Retina (tissue), 1 donor: ENCODE measurements at regions not wholly inside any gene's neighbourhood (a gene's known extent, or its start where the extent isn't known, plus 50 kb on each side); places are given as distances from the start of the nearest gene placed in this dataset.

ENCODE experiments used
- DNase-seq: peaks from one replicate; pipeline ENCODE4 v3.0.0-alpha.2; 2016

DNA sequence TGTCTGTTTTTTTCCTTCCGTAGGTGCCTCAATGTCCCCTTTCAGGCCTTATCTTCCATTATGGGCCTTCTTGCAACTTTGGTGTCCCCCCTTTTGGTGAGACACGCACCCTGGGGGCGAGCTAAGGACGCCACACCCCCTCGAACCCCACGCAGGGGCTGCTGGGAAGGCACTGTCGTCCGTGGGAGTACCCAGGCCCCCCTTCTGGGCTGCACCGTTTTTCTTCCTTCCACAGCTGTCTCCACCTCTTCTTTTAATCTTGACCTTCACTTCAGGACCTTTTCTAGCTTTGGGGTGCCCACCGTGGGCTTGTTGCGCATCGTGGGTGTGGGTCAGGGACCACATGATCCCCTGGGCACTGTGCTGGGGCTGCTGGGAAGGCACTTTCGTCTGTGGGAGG lies 271.8 kb downstream of the ALG10 start:
- no peak for DNase-seq

DNA sequence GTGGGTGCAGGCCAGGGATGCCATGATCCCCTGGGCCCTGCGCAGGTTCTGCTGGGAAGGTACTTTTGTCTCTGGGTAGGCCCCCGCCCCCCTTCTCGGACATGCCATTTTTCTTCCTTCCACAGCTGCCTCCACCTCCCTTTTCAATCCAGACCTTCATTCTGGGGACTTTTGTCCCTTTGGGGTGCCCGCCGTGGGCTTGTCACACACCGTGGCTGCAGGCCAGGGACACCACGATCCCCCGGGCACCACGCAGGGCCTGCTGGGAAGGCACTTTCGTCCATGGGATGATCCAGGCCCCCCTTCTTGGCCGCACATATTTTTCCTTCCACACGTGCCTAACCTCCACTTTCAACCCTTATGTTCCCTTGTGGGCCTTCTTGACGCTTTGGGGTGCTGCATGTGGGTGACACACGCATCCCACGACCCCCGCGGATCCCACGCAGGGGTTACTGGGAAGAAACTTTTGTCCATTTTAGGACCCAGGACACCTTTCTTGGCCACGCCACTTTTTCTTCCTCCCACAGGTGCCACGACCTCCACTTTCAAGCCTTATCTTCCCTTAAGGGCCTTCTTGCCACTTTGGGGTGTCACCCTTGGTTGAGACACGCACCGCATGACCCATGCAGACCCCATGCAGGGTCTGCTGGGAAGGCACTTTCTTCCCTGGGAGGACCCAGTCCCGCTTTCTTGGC lies 272.5 kb downstream of the ALG10 start:
- DNase-seq = no peak

DNA sequence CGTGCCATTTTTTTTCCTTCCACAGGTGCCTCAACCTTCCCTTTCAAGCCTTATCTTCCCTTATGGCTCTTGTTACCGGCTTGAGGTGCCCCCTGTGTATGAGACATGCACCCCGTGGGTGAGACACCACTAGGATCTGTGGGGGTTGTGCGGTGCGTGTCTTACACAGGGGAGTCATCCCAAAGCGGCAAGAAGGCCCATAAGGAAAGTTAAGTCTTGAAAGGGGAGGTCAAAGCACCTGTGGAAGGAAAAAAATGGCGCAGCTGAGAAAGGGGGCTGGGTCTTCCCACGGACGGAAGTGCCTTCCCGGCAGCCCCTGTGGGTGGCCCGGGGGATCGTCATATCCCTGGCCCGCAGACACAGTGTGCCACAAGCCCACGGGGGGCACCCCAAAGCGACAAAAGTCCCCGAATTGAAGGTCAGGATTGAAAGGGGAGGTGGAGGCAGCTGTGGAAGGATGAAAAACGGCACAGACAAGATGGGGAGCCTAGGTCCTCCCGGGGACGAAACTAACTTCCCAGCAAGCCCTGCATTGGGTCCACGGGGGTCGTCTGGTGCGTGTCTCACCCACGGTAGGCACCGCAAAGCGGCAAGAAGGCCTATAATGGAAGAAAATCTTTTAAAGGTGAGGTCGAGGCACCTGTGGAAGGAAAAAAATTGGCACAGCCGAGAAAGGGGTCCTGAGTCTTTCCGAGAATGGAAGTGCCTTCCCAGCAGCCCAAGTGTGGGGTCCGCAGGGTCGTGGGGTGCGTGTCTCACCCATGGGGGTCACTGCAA lies 273.3 kb downstream of the ALG10 start:
- no peak for DNase-seq

DNA sequence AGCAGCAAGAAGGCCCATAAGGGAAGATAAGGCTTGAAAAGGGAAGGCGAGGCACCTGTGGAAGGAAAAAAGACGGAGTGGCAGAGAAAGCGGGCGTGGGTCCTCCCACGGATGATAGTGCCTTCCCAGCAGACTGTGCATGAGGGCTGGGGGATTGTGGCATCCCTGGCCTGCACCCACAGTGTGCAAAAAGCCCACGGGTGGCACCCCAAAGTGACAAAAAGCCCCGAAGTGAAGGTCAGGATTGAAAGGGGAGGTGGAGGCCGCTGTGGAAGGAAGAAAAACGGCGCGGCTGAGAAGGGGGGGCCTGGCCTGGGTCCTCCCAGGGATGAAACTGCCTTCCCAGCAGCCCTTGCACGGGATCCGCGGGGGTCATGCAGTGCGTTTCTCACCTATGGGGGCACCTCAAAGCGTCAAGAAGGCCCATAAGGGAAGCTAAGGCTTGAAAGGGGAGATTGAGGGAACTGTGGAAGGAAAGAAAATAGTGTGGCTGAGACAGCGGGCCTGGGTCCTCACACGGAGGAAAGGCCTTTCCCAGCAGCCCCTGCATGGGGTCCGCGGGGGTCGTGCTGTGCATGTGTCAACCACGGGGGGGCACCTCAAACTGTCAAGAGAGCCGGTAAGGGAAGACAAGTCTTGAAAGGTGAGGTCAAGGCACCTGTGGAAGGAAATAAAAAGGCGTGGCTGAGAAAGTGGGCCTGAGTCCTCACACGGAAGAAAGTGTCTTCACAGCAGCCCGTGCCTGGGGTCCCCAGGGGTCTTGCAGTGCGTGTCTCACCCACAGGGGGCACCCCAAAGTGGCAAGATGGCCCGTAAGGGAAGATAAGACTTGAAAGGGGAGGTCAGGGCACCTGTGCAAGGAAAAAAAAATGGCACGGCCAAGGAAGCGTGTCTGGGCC lies 274.1 kb downstream of the ALG10 start:
- no peak for DNase-seq

DNA sequence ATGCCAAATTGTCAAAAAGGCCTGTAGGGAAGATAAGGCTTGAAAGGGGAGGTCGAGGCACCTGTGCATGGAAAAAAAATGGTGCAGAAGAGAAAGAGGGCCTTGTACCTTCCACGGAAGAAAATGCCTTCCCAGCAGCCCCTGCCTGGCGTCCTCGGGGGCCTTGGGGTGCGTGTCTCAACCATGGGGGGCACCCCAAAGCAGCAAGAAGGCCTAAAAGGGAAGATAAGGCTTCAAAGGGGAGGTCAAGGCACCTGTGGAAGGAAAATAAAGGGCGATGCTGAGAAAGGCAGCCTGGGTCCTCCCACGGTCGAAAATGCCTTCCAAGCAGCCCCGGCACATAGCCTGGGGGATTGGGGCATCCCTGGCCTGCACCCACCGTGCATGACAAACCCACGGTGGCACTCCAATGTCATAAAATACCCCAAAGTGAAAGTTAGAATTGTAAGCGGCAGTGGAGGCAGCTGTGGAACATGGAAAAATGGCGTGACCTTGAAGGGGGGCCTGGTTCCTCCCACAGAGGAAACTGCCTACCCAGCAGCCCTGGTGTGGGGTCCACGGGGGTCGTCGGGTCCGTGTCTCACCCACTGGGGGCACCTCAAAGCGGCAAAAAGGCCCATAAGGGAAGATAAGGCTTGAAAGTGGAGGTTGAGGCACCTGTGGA lies 275.0 kb downstream of the ALG10 start:
- DNase-seq = no peak

DNA sequence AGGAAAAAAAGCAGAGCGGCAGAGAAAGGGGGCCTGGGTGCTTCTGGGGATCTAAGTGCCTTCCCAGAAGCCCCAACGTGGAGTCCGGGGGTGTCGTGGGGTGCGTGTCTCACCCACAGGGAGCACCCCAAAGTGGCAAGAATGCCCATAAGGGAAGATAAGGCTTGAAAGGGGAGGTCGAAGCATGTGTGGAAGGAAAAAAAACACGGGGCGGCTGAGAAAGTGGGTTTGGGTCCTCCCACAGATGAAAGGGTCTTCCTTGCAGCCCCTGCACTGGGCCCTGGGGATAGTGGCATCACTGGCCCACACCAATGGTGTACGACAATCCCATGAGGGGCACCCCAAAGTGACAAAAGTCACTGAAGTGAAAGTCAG lies 275.5 kb downstream of the ALG10 start:
- DNase-seq = no peak

DNA sequence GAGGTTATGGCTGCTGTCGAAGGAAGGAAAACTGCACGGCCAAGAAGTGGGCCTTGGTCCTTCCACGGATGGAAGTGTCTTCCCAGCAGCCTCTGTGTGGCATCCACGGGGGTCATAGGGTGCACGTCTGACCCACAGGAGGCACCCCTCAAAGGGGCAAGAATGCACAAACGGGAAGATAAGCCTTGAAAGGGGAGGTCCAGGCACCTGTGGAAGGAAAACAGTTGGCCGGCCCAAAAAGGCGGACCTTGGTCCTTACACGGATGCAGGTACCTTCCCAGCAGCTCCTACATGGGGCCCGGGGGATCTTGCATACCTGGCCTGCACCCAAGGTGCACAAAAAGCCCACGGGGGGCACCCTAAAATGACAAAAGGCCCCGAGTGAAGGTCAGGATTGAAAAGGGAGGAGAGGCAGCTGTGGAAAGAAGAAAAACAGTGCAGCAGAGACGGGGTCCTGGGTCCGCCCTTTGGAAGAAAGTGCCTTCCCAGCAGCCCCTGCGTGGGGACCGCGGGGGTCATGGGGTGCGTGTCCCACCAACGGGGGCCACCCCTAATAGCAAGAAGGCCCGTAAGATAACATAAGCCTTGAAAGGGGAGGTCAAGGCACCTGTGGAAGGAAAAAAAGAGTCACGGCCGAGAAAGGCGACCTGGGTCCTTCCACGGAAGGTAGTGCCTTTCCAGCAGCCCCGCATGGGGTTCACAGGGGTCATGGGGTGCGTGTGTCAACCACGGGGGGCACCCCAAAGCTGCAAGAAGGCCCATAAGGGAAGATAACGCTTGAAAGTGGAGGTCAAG lies 276.1 kb downstream of the ALG10 start:
- DNase-seq = no peak

DNA sequence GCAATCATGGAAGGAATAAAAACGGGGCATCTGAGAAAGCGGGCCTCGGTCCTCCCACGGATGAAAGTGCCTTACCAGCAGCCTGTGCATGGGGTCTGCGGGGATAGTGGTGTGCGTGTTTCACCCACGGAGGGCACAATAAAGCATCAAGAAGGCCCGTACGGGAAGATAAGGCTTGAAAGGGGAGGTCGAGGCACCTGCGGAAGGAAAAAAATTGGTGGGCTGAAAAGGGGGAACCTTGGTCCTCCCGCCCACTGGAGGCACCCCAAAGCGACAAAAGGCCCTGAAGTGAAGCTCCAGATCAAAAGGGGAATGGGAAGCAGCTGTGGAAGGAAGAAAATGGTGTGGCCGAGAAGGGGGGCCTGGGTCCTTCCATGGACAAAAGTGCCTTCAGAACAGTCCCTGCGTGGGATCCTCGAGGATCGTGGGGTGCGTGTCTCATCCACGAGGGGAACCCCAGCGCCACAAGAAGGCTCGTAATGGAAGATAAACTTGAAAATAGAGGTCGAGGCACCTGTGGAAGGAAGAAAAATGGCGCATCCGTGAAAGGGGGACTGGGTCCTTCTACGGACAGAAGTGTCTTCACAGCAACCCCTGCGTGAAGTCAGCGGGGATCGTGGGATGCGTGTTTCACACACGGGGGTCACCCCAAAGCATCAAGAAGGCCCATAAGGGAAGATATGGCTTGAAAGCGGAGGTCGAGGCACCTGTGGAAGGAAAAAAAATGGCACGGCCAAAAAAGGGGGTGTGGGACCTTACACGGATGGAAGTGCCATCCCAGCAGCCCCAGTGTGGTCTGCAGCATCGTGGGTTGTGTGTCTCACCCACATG lies 276.9 kb downstream of the ALG10 start:
- DNase-seq = no peak

DNA sequence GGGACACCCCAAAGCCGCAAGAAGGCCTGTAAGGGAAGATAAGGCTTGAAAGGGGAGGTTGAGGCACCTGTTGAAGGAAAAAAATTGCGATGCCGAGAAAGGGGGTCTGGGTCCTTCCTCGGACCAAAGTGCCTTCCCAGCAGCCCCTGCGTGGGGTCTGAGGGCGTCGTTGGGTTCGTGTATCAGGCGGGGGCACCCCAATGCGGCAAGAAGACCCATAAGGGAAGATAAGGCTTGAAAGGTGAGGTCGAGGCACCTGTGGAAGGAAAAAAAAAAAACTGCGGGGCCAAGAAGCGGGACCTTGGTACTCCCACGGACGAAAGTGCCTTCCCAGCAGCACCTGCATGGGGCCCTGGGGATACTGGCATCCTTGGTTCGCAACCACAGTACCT lies 277.5 kb downstream of the ALG10 start:
- DNase-seq = no peak

DNA sequence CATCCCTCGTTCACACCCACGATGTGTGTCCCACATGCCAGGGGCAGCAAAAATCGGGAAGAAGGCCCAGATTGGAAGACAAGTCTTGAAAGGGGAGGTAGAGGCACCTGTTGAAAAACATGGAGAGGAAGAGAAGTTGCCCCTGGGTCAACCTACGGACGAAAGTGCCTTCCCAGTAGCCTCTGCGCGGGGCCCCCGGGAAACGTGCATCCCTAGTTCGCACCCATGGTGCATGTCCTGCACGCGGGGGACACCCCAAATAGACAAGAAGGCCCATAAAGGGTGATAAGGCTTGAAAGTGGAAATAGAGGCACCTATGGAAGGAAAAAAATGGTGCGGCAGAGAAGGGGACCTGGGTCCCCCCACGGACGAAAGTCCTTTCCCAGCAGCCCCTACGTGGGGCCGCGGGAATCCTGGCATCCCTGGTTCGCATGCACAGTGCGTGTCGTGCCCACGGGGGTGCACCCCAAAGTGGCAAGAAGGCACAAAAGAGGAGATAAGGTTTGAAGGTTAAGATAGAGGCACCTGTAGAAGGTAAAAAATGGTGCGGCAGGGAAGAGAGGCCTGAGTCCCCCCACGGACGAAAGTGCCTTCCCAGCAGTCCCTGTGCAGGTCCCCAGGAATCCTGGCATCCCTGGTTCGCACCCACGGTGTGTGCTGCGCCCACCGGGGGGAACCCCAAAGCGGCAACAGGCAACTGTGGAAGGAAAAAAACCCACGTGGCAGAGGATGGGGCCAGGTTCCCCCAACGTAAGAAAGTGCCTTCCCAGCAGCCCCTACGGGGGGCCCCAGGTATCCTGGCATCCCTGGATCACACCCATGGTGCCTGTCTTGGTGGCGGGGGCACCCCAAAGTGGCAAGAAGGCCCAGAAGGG lies 278.3 kb downstream of the ALG10 start:
- no peak for DNase-seq

DNA sequence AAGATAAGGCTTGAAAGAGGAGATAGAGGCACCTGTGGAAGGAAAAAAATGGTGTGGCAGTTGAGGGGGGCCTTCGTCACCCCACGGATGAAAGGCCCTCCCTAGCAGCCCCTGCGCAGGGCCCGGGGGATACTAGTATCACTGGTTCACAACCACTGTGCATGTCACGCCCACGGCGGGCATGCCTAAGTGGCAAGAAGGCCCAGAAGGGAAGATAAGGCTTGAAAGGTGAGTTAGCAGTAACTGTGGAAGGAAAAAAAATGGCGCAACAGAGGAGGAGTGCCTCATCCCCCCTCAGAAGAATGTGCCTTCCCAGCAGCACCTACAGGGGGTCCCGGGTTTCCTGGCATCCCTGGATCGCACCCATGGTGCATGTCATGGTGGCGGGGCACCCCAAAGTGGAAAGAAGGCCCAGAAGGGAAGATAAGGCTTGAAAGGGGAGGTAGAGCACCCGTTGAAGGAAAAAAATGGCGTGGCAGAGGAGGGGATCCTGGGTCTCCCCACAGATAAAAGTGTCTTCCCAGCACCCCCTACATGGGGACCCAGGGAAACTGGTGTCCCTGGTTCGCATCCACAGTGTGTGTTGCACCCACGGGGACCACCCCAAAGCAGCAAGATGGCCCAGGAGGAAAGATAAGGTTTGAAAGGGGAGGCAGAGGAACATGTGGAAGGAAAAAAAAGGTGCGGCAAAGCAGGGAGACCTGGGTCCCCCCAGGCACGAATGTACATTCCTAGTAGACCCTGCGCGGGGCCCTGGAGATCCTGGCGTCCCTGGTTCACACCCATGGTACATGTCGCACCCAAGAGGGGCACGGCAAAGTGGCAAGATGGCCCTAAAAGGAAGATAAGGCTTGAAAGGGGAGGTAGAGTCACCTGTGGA lies 279.2 kb downstream of the ALG10 start:
- DNase-seq = no peak

DNA sequence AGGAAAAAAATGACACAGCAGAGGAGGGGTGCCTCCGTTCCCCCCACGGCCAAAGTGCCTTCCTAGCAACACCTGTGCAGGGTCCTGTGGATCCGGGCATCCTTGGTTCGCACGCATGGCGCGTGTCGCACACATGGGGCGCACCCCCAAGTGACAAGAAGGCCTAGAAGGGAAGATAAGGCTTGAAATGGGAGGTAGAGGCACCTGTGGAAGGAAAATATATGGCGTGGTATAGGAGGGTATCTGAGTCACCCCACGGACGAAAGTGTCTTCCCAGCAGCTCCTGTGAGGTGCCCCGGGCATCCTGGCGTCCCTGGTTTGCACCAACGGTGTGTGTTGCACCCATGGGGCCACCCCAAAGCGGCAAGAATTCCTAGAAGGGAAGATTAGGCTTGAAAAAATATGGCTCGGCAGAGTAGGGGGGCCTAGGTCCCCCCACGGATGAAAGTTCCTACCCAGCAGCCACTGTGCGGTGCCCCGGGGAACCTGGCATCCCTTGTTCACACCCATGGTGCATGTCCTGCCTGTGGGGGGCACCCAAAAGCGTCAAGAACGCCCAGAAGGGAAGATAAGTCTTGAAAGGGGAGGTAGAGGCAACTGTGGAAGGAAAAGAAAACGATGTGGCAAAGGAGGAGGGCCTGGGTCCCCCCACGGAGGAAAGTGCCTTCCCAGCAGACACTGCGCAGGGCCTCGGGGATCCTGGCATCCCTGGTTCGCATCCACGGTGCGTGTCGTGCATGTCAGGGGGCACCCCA lies 280.0 kb downstream of the ALG10 start:
- DNase-seq = no peak

DNA sequence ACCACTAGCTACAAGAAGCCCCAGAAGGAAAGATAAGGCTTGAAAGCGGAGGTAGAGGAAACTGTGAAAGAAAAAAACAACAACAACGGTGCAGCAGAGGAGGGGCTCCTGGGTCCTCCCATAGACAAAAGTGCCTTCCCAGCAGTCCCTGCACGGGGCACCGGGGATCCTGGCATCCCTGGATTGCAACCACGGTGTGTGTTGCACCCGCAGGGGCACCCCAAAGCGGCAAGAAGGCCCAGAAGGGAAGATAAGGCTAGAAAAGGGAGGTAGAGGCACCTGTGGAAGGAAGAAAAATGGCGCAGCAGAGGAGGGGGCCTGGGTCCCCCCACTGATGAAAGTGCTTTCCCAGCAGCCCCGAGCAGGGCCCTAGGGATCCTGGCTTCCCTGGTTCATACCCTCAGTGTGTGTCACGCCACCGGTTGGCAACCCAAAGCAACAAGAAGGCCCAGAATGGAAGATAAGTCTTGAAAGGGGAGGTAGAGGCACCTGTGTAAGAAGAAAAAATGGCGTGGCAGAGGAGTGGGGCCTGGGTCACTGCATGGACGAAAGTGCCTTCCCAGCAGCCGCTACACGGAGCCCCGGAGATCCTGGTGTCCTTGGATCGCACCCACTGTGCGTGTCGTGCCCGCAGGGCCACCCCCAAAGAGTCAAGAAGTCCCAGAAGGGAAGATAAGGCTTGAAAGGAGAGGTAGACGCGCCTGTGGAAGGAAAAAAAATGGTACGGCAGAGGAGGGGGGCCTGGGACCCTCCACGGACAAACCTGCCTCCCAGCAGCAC lies 281.0 kb downstream of the ALG10 start:
- DNase-seq = no peak

DNA sequence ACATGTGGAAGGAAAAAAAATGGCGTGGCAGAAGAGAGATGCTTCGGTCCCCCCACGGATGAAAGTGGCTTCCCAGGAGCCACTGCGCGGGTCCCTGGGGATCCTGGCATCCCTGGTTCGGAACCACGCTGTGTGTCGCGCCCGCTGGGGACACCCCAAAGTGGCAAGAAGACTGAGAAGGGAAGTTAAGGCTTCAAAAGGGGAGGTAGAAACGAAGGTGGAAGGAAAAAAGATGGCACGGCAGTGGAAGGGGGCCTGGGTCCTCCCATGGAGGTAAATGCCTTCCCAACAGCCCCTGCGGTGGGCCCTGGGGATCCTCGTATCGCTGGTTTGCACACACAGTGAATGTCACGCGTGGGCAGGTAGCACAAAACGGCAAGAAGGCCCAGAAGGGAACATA lies 281.7 kb downstream of the ALG10 start:
- DNase-seq = no peak

DNA sequence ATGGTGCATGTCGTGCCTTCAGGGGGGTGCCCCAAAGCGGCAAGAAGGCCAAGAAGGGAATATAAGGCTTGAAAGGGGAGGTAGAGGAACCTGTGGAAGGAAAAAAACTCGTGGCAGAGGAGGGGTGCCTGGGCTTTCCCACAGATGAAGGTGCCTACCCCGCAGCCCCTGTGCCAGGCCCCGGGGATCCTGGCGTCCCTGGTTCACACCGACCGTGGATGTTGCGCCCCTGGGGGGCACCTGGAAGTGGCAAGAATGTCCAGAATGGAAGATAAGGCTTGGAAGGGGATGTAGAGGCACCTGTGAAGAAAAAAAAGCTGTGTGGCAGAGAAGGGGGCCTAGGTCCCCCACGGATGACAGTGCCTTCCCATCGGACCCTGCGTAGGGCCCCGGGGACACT lies 282.2 kb downstream of the ALG10 start:
- no peak for DNase-seq

DNA sequence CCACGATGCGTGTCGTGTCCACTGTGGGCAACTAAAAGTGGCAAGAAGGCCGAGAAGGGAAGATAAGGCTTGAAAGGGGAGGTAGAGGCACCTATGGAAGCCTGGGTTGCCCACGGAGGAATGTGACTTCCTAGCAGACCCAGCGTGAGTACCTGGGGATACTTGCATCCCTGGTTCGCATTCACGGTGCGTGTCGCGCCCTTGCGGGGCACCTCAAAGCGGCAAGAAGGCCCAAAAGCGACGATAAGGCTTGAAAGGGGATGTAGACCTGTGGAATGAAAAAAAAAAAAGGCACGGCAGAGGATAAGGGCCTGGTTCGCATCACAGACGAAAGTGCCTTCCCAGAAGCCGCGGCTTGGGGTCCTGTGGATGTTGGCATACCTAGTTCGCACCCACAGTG lies 282.9 kb downstream of the ALG10 start:
- no peak for DNase-seq

DNA sequence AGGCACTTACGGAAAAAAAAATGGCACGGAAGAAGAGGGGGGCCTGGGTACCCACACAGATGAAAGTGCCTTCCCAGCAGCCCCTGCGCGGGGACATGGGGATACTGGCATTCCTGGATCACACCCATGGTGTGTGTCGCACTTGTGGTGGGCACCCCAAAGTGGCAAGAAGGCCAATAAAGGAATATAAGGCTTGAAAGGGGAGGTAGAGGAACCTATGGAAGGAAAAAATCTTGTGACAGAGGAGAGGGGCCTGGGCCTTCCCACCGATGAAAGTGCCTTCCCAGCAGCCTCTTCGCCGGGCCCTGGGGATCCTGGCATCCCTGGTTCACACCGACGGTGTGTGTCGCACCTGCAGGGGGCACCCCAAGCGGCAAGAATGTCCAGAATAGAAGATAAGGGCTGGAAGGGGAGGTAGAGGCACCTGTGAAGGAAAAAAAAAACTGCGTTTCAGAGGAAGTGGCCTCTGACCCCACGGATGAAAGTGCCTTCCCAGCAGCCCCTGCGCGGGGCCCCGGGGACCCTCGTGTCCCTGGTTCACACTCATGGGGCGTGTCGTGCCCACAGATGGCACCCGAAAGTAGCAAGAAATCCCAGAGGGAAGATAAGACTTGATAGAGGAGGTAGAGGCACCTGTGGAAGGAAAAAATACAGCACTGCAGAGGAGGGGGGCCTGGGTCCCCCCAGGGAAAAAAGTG lies 284.0 kb downstream of the ALG10 start:
- DNase-seq = no peak
